NCI-H2029 (cell line): ENCODE measurements at regions not wholly inside any gene's neighbourhood (a gene's known extent, or its start where the extent isn't known, plus 50 kb on each side); places are given as distances from the start of the nearest gene placed in this dataset.

ENCODE experiments used
- DNase-seq: peaks from one replicate; lab custom pipeline; 2025; lab: John Stamatoyannopoulos, UW

DNA sequence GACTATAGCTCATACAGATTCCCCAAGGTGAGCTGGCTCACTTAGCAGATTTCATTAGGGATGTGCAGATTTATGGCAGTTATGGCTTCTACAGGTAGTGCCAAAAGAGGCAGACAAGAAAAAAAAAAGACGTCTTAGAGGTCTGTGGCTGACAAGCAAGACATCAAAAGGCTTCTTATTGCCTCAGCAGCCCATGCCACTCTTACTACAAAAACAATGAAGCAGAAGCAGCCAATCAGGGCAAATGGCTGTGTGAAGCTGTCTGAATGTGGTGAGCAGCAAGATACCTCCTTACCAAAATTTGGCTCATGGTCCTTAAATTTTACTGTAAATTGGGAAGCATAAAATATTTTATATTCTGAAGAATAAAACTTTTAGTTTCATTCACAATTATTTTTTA lies 557.5 kb upstream of the GOLIM4 start:
- no peak for DNase-seq

DNA sequence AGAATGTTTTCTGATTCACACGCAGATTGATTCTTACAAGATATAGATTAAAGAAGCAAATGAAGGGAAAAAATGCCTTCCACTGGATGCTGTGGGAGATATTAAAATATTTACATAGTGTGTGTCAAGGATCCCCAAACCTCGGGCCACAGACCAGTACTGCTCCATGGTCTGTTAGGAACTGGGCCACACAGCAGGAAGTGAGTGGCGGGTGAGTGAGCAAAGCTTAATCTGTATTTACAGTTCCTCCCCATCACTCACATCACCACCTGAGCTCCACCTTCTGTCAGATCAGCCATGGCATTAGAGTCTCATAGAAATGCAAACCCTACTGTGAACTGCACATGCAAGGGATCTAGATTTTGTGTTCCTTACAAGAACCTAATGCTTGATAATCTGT lies 552.6 kb upstream of the GOLIM4 start:
- DNase-seq: no peak

DNA sequence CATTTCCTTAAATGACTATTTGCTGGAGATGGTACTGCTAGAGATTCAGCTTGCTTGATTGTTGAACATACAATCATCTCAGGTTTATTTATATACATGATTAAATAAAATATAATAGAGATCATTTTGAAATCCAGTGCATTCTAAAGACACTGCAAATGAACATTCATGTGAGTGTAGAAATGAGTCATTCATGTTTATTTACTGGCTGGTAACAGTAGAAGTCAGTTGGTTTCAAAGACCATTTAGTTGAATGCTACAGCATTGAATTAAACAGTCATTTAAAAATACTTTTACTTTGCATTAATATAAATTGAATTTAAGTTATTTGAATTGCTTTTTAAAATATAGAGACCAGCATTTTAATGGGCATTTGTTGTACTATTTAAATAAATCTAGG lies 551.9 kb upstream of the GOLIM4 start:
- no peak for DNase-seq

DNA sequence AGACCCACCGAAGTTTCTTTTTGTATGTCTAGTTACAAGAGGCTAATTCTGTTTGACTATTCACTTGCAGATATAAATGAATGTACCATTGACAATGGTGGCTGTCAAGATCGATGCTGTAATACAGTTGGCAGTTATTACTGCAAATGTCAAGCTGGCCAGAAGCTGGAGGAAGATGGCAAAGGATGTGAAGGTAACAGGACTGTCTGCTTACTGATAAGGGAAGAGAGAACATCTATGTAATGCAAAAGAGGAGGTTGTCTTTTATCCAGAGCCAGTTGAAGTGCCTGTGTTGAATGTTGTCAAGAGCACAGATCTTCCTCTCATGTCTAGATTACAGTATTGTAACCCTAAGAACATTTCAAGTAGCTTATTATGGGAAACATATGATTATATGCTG lies 549.5 kb upstream of the GOLIM4 start:
- DNase-seq: no peak

DNA sequence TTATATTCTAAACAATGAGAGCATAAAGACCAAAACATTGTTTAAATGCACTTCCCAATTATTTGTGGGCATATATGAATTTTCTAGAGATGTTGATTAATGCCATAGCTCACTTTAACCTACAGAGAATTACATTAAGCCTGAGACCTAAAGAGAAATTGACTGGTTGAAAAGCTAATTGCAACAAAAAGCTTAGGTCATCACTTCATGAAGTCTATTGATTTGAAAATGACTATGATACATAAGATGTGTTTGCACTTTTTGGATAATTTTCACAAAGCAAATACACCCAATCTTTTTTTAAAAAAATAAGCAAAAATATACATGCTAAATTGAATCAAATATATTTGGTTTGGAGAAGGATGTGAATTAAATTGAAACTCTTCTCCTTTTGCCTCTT lies 532.8 kb upstream of the GOLIM4 start:
- DNase-seq: no peak

DNA sequence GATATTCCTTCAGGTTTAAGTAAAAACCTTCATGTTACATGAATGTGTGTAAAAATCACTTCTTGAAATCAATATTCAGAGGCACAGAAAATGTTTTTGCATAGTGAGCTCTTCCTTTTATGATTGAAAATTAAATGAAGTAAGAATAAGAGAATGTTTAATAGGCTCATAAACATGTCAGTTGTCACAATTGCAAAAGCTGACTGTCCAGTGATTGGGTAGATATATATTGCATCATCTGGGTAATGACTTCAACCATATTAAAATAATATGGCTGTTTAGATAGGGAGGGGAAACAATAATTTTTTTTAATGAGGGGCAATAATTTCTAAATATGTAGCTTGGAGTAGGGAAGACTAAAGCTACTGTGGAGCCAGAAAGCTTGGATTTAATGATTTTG lies 529.8 kb upstream of the GOLIM4 start:
- no peak for DNase-seq

DNA sequence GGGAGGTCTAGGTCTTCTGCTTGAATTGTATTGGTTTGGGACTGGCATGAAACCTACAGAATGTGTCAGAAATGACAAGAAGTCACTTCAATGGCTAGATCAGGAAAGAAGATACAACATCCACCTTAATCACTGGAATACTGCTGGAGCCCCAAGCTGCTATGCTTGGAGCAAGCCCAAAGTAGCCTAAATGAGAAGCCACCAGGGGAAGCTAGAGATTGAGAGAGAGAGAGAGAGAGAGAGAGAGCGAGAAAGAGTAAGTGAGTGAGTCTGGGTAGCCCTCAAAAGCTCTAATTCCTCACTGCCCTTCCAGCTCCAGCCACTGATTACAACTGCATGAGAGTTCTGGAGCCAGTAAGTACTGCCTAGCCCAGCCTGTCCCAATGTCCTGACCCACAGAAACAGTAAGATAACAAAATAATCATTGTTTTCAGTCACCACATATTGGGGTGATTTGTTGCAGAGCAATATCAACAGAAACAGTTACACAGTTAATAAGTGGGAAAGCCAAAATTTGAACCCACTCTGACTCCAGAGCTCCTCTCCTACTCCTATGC lies 529.2 kb upstream of the GOLIM4 start:
- no peak for DNase-seq

DNA sequence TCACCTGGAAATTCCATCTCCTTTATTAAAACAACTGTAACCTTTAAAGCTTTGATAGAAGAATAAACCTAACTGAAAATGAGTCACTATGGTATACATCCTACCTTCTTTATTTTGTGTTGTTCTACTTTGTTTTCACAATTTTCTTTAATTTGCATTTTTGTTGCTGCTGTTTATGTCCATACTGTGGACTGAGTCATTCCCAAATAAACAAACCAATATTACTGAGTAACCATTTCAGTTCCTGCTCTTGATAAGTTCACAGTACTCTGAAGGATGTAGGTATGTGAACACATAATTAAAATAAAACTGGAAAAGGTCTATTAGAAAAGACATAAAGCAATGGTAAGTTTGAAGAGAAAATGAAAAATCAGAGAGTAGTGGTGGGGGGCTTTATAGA lies 528.5 kb upstream of the GOLIM4 start:
- no peak for DNase-seq

DNA sequence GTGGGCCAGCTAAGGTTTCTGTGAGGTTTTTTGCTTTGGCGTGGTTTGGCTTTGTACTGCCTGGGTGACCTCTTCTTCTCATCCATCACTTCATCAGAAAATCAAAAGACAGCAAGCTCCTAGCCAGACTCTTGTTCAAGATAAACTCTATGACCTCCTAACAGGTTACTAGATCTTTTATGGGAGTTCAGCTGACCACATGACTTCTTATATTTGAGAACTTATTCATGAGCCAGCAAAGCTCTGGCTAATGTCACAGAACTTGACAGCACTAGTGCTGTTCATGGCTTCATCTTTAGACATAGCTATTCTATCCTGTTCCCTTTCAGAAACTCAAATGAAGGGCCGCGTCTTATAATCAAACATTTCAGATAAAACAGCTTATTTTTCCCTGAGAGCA lies 527.1 kb upstream of the GOLIM4 start:
- no peak for DNase-seq

DNA sequence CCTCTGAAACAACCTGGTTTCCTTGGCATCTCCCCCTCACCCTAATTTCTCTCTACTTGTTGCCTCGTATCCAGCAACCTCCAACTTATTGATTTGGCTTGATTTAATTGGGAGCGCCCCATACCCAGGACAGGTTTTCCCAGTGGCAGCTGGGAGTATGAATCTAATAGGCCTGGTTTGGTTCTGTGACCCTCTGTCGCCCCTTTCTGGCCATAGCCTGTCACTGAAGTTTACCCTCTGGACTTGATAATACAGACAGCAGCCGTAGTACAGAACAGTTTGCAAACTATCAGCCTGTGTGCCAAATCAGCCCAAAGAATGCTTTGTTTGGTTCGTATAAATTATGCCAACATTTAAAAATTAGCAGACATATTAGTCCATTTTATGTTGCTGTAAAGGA lies 525.1 kb upstream of the GOLIM4 start:
- no peak for DNase-seq

DNA sequence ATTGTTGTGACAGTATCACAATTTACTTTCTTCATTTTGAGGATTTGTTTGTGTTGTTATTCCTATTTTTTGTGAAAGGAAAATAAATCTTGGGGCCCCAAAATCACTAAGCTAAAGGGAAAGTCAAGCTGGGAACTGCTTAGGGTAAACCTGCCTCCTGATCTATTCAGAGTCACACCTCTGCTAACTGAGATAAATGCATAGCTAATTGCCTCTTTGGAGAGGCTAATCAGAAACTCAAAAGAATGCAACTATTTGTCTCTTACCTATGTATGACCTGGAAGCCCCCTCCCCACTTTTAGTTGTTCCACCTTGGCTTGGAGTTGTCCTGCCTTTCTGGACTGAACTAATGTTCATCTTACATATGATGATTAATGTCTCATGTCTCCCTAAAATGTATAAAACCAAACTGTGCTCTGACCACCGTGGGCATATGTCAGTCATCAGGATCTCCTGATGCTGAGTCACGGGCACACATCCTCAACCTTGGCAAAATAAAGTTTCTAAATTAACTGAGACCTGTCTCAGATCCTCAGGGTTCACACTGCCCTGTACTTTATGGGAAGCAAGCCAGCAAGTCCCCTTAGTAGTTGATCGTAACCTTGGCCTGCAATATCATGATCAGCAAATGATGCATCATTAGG lies 523.2 kb upstream of the GOLIM4 start:
- DNase-seq: no peak

DNA sequence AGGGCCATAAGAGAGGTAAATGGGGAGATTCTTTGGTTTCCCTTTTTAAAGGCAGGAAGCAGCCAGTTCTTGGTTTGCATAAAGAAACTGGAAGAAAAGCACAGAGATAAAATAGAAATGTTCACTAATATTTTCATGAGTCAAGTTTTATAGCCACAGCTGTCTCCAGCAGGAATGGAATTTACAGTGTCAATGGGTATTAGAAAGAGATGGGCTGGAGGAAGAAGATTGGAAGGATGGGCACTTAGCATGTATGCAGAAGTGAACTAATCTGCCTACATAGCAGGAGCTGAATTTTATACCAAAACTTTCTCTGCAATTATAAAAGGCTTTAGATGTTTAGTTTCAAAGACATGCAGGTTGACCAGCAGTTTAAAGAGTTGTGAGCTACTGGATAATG lies 521.9 kb upstream of the GOLIM4 start:
- no peak for DNase-seq

DNA sequence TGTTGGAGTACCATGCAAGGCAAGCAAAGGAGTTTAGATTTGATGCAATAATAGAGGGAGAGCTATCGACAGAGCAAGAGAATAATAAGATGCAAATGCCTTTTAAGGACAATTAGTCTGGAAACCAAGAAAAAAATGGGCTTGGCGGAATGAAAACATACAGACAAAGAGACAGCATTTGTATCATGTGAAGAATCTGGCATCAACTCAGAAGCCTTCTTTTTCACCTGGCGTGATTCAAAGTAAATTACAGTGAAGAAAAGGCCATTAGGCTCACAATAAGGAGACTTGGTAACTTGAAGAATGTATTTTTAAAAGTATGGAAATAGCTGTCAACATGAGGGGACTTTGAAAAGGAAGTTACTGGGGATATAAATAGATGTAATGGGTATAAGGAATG lies 521.2 kb upstream of the GOLIM4 start:
- DNase-seq: no peak

DNA sequence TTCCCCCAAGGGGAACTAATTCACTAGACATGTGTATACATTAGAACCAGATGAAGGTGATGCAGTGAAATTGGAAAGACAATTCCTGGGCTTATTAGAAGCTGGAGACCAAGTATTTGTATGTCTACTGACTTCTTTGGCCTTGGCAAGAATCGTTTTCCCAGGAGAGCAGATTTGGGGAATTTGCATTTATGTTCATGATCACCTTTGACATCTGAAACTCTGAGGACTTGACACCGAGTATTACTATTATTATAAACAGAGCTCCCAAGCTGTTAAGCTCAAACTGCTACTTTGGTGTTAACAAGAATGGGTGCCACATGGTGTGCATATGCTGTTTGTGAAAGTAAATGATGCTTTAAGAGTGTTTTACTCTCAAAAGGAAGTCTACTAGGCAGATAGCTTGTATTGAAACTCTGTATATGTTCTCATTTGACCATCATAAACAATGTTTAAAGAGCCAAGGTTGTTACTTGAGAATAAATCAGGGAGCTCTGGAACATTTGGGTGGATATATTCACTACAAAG lies 519.8 kb upstream of the GOLIM4 start:
- no peak for DNase-seq

DNA sequence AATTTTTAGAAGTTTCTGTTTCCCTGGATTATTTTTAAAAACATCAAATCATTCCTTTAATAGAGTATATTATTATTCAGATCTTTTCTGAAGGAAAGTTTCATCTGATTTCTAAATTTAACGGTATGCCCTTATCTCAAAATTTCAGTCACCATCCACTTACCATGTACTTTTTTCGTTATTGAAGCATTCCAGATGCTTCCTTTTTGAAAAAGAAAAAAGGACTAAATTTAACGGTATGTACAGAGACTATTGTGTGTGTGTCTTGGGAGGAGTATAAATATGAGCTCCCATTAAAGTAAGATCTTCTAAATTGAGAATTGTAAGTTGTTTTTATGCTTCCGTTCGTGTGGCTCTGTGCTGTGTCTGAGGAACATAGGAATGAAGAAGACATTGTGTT lies 517.4 kb upstream of the GOLIM4 start:
- no peak for DNase-seq

DNA sequence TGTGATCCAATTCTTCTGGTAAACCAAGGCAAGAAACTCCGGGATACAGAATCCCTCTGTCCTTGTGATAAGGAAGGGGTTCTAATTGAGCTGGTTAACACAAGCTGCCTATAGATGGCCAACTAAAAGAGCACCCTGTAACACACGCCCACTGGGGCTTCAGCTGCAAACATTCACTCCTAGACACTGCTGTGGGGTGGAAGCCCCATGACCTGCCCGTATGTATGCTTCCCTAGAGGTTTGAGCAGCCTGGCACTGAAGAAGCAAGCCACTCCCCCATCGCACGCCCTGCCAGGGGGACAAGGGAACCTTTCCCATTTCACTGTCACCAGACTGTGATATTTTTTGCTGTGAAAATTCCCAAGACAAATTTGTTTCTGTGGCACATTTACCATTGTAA lies 516.9 kb upstream of the GOLIM4 start:
- DNase-seq: no peak

DNA sequence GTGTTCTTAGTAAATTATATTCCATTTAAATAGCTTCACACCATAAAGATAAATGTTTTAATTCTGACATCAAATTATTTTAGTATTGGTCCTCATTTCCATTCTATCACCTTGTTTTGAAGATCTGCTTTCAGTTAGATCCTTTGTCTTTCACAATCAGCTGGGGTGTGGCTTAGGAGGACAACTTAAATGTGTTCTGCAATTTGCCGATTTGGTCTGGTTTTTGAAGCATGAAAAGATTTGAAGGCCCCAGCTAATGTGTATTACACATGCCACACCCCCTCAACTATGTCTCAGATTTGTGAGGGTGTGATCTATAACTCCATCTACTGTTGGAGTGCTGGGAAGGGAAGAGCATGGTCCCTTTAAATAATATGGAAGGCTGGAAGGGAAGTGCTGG lies 516.1 kb upstream of the GOLIM4 start:
- no peak for DNase-seq

DNA sequence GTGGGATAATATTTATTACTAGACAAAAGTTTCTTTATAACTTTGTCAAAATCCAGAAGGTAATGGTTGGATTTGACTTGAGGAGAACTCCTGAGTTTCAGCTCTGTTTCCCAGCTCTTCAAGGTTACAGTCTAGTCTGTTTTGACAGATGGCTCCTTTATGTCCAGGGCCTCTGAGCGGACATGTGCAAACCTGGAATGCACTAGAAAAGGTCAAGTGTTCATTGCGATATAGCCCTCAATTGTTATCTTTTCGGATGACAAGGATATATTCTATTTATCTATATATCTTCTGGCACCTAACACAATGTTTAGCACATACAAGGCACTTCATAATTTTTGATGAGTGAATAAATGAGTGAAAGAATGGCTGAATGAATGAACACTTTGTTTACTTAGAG lies 513.2 kb upstream of the GOLIM4 start:
- no peak for DNase-seq

DNA sequence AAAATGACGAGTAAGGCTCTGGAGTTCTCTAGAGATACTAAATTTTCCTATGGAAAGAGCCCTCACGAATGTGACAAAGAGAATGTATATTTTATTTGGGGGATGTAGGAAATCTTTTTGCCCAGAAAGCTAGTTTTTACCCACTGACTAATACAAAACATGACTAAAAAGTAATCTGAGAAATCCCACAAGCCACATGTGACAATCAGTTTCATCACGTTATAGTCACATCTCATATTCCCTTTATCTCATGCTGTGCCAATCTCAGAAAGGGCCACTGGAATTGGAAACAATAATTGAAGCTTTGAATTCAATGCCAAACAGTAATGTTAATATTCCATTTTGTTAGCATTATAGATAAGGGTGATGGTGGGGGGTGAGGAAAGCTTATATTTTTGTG lies 509.0 kb upstream of the GOLIM4 start:
- no peak for DNase-seq

DNA sequence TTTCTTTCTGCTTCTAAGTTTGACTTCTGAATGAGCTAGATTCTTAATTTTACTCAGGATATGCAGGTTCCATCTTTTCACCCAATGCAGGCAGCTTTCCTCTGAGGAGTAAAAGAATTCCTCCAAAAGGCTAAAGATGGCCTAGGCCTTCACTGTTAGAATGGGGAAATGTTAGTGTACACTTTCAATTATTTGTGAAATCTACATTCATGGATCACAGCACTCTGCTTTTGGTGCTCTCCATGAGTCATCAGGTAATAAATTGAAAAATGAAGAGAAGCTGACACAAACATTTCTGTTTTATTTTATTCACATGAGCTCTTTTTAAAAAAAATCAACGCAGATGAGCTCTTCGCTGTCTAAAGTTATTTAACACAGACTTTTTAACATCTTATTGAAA lies 502.5 kb upstream of the GOLIM4 start:
- DNase-seq: no peak

DNA sequence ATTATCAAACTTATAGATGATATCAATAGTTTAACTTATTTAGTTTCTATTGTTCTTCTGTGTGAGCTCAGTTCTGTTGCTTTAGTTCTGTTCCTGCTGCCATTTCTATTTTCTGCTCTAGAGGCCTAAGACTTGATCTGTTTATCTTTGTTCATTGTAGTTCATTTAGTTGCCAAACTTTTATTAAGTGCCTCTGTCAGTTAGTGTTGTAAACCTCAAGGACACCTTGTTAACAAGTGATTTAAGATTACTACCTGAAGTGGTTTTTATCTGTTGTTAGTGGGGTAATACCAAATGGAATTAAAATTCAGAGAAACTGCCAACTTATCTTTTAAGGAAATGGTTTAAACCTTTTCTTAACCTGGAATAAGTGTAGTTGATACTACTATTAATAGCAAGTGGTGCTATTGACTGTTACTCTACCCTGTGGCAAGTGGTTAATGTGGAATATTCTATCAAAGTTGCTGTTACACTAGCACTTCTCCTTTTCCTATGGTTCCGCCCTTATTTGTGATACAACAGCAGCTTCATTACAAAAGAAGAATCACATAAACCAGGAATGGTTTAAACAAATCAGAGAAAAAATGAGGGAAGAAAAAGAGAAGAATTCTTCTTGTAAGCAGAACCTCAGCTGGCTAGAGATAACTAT lies 500.6 kb upstream of the GOLIM4 start:
- no peak for DNase-seq

DNA sequence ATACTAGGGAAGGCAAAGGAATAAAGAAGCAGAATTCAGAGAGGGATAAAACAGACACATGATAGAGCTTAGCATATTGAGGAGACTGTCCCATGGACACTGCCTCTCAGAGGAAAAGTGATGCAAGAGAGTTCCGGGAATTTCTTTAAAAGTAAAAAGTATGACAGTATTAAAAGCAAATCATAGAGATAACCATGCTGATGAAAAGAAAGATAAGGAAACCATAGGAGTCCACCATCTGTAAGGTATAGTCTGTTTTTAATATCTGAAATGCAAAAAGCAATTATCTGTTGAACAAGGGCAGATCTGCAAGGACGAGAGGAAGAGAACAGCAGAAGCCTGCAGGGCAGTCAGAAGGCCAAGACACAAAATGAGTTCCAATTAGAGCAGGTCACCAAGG lies 495.9 kb upstream of the GOLIM4 start:
- DNase-seq: no peak

DNA sequence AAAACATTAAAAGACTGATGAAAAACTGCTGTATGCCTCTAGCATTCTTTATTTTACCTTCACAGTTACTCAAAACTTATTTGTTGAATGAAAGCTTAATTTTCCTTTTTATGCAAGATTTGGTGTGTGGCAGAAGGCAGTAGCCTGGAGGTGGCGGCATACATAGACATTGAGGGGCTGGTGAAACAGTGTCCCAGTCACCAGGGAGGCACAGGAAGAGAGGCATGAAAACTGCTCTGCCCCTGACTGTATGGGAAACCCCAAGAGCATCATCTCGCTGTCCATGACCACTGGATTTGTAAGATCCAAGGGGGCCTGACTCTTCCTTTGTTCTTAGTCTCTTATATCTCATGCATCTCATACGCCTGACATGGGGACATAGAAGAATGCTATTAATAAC lies 493.7 kb upstream of the GOLIM4 start:
- DNase-seq: no peak

DNA sequence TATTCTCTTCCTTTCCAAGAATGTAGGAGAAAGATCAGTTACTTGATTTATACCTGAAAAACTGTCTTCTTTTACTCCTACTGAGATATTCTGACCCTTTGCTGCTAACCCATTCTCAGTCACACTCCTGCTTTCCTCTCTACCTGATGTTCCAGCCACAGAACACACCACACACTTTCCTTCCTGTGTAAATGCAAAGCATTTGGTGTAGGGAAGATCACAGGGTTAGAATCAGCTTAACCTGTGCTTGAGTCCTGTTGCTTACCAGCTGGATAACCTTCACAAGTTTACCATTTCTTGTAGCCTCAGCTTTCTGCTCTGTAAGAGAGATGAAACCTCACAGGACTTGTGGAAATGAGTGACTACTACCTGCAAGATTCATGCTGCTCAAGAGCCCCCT lies 489.8 kb upstream of the GOLIM4 start:
- DNase-seq: no peak
